ENCODE measurements at regions not wholly inside any gene's neighbourhood (a gene's known extent, or its start where the extent isn't known, plus 50 kb on each side); places are given as distances from the start of the nearest gene placed in this dataset.
"Not testable (repeated sequence)": the region's sequence is repeated elsewhere in the genome, so short reads cannot be mapped to it uniquely, and the experiment has no call there.

DNA sequence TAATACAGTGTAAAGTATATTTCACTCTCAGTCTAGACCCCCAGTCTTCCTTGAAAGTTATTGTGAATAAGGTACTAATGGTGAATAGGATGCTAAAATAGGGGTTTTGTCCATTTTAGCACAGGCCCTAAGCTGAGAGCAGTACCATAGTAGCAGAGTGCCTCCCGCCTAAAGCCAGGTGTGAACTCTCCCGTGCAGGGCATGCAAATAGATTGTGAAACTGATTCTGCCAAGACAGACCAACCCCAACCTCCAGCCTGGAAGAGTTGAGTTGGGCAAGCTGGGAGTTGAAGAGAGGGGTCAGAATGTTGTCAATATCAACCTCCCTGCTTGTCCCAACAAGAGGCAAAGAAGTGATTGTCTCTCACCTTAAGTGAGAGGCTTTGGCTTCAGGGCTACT lies 97.4 kb upstream of the CYRIA start:
- DNase-seq, result no peak
- H3K9ac ChIP-seq (ENCODE audit: low read length), result no peak overlapping the region
- H3K4me2 ChIP-seq (ENCODE audit: low read length), result no peak overlapping the region
- no peaks in the 10 kb centered on the region for H3K79me1 ChIP-seq (ENCODE audit: low read length)
- no peak overlapping the region for H2BK15ac ChIP-seq (replicated peaks; ENCODE audit: low read depth)
- H3K27me3 ChIP-seq (ENCODE audit: insufficient read depth, low read length, poor library complexity), result no peaks in the 10 kb centered on the region
- H3K79me2 ChIP-seq (ENCODE audit: control insufficient read depth, insufficient read depth, low read length), result no peaks in the 10 kb centered on the region
- no peak overlapping the region for H2AK5ac ChIP-seq (ENCODE audit: low read length)
- H2BK5ac ChIP-seq (ENCODE audit: low read length), result no peak overlapping the region
- H3K4me3 ChIP-seq (ENCODE audit: low read length), result no peak overlapping the region
- no peaks in the 10 kb centered on the region for H3K4me1 ChIP-seq (ENCODE audit: control insufficient read depth, low read depth, low read length)
- no peaks in the 10 kb centered on the region for H3K36me3 ChIP-seq (ENCODE audit: control insufficient read depth, insufficient read depth, low read length)
- no CpG with 5 or more reads among the region's 2 CpGs for WGBS (ENCODE audit: extremely low coverage, insufficient coverage, low lambda C conversion rate)
- no peak overlapping the region for H3K23ac ChIP-seq (ENCODE audit: low read length)
- no peak overlapping the region for H2BK120ac ChIP-seq (ENCODE audit: low read depth, low read length)
- no peak overlapping the region for H4K5ac ChIP-seq (ENCODE audit: low read length)
- H3K56ac ChIP-seq (ENCODE audit: low read length), result no peak overlapping the region
- H3K4ac ChIP-seq (ENCODE audit: low read depth, low read length), result no peak overlapping the region
- H3K27ac ChIP-seq (ENCODE audit: low read depth, low read length), result no peak overlapping the region
- no peak overlapping the region for H4K8ac ChIP-seq (ENCODE audit: low read depth, low read length)
- no peak overlapping the region for H3K18ac ChIP-seq (ENCODE audit: low read length)

DNA sequence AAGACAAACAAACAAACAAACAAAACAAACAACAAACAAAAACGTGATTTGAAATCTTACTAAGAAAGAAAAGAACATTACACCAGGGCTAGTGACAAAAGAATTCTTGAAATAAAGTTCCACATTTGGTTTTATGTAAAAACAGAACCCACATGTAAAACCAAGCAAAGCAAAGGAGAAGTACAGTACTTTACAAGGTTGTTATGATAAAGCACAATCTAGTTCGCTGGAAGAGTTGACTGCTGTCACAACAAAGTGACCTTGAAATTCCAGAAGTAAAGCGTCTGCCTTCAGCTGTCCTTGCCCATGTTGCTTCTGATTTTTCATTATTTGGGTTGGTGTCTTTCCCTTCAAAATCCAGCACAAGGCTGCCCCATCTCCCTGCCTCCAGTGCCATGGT lies 94.8 kb upstream of the CYRIA start:
- H3K4me3 ChIP-seq (ENCODE audit: low read length), result no peak overlapping the region
- H3K9ac ChIP-seq (ENCODE audit: low read length), result no peak overlapping the region
- no CpG with 5 or more reads among the region's 3 CpGs for WGBS (ENCODE audit: extremely low coverage, insufficient coverage, low lambda C conversion rate)
- H3K4ac ChIP-seq (ENCODE audit: low read depth, low read length), result no peak overlapping the region
- H2BK15ac ChIP-seq (replicated peaks; ENCODE audit: low read depth), result no peak overlapping the region
- no peak overlapping the region for H2BK5ac ChIP-seq (ENCODE audit: low read length)
- DNase-seq, result no peak
- H3K79me1 ChIP-seq (ENCODE audit: low read length), result no peaks in the 10 kb centered on the region
- no peak overlapping the region for H3K23ac ChIP-seq (ENCODE audit: low read length)
- H2BK120ac ChIP-seq (ENCODE audit: low read depth, low read length), result no peak overlapping the region
- H3K27ac ChIP-seq (ENCODE audit: low read depth, low read length), result no peak overlapping the region
- H3K18ac ChIP-seq (ENCODE audit: low read length), result no peak overlapping the region
- no peaks in the 10 kb centered on the region for H3K79me2 ChIP-seq (ENCODE audit: control insufficient read depth, insufficient read depth, low read length)
- no peaks in the 10 kb centered on the region for H3K27me3 ChIP-seq (ENCODE audit: insufficient read depth, low read length, poor library complexity)
- H3K56ac ChIP-seq (ENCODE audit: low read length), result no peak overlapping the region
- no peak overlapping the region for H4K5ac ChIP-seq (ENCODE audit: low read length)
- no peak overlapping the region for H4K8ac ChIP-seq (ENCODE audit: low read depth, low read length)
- no peak overlapping the region for H2AK5ac ChIP-seq (ENCODE audit: low read length)
- no peak overlapping the region for H3K4me2 ChIP-seq (ENCODE audit: low read length)
- no peaks in the 10 kb centered on the region for H3K4me1 ChIP-seq (ENCODE audit: control insufficient read depth, low read depth, low read length)
- H3K36me3 ChIP-seq (ENCODE audit: control insufficient read depth, insufficient read depth, low read length), result no peaks in the 10 kb centered on the region

DNA sequence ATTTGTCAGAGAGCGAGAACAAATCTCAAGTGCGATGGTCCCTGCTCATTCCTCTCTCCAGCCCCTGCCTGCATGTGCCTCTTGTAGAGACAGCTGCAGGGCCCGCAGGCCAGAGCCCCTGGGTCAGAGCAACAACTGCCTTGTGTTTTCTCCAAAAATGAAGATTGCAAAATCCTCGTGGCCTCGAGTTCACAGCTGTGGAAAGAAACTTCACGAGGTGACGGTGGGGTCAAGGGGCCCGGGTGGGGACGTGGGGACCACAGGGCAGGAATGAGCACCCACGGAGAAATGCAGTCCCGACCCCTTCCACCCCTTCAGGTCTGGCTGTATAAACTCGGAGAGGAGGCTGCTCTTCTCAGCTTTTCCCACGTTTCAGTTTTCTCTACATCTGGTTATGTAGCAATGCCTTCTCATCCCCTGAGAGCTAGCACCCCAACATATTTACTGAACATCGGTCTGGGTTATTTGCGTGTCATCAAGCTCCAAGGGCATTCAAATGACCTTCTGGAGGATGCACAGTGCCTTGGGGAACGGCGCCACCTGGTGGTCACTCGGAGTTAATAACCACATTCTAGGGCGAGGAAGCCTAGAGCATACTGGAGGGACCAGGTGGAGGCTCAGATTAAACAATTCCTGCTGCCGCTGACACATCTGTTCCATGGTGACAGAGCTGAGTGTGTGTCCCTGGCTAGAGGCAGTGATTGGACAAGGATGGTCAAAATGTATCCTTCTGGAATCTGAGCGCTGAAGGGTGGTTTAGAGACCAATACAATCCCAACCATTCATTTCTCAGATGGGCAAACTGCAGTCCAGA lies 91.4 kb upstream of the CYRIA start:
- Histone ChIP-seq H2BK15ac (replicated peaks; ENCODE audit: low read depth) (no peak overlapping the region), H4K8ac (ENCODE audit: low read depth, low read length) (no peak overlapping the region), H3K27ac (ENCODE audit: low read depth, low read length) (no peak overlapping the region), H3K4me1 (ENCODE audit: control insufficient read depth, low read depth, low read length) (no peaks in the 10 kb centered on the region), H3K36me3 (ENCODE audit: control insufficient read depth, insufficient read depth, low read length) (no peaks in the 10 kb centered on the region), H3K79me1 (ENCODE audit: low read length) (no peaks in the 10 kb centered on the region), H3K79me2 (ENCODE audit: control insufficient read depth, insufficient read depth, low read length) (no peaks in the 10 kb centered on the region), H3K4ac (ENCODE audit: low read depth, low read length) (no peak overlapping the region), H2BK120ac (ENCODE audit: low read depth, low read length) (no peak overlapping the region), H2BK5ac (ENCODE audit: low read length) (no peak overlapping the region), H3K4me2 (ENCODE audit: low read length) (no peak overlapping the region), H3K23ac (ENCODE audit: low read length) (no peak overlapping the region), H3K56ac (ENCODE audit: low read length) (no peak overlapping the region), H4K5ac (ENCODE audit: low read length) (no peak overlapping the region), H2AK5ac (ENCODE audit: low read length) (no peak overlapping the region), H3K4me3 (ENCODE audit: low read length) (no peak overlapping the region), H3K18ac (ENCODE audit: low read length) (no peak overlapping the region), H3K27me3 (ENCODE audit: insufficient read depth, low read length, poor library complexity) (no peaks in the 10 kb centered on the region), H3K9ac (ENCODE audit: low read length) (no peak overlapping the region)
- peak; percentile 81 for DNase-seq
- no CpG with 5 or more reads among the region's 21 CpGs for WGBS (ENCODE audit: extremely low coverage, insufficient coverage, low lambda C conversion rate)

DNA sequence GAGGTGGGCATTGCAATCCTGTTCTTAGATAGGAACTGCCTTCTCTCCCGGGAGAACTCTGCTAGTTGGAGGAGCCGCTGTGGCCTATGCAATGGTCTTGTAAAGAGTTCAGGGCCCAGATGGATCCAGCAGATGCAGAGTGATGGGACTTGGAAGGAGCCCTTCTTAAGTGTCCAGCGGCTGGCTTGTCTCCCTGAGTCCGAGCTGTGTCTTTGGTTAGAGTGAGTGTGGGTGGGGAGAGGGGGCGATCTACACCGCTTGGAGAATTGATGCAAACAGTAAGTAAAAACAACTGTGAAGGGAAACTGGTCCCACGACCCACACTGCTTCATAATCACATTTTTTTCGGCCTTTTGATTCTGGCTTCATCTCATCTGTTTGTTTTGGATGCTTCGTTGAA lies 89.8 kb upstream of the CYRIA start:
- no peak overlapping the region for H3K4me2 ChIP-seq (ENCODE audit: low read length)
- no peak for DNase-seq
- no peak overlapping the region for H2BK15ac ChIP-seq (replicated peaks; ENCODE audit: low read depth)
- no peak overlapping the region for H3K4ac ChIP-seq (ENCODE audit: low read depth, low read length)
- H3K4me1 ChIP-seq (ENCODE audit: control insufficient read depth, low read depth, low read length), result no peaks in the 10 kb centered on the region
- H3K9ac ChIP-seq (ENCODE audit: low read length), result no peak overlapping the region
- no peaks in the 10 kb centered on the region for H3K79me2 ChIP-seq (ENCODE audit: control insufficient read depth, insufficient read depth, low read length)
- no peak overlapping the region for H3K23ac ChIP-seq (ENCODE audit: low read length)
- WGBS (ENCODE audit: extremely low coverage, insufficient coverage, low lambda C conversion rate), result no CpG with 5 or more reads among the region's 9 CpGs
- H3K56ac ChIP-seq (ENCODE audit: low read length), result no peak overlapping the region
- no peak overlapping the region for H2BK120ac ChIP-seq (ENCODE audit: low read depth, low read length)
- H2AK5ac ChIP-seq (ENCODE audit: low read length), result no peak overlapping the region
- no peak overlapping the region for H4K8ac ChIP-seq (ENCODE audit: low read depth, low read length)
- no peak overlapping the region for H4K5ac ChIP-seq (ENCODE audit: low read length)
- H3K4me3 ChIP-seq (ENCODE audit: low read length), result no peak overlapping the region
- no peaks in the 10 kb centered on the region for H3K36me3 ChIP-seq (ENCODE audit: control insufficient read depth, insufficient read depth, low read length)
- H3K18ac ChIP-seq (ENCODE audit: low read length), result no peak overlapping the region
- no peak overlapping the region for H3K27ac ChIP-seq (ENCODE audit: low read depth, low read length)
- no peaks in the 10 kb centered on the region for H3K27me3 ChIP-seq (ENCODE audit: insufficient read depth, low read length, poor library complexity)
- H3K79me1 ChIP-seq (ENCODE audit: low read length), result no peaks in the 10 kb centered on the region
- no peak overlapping the region for H2BK5ac ChIP-seq (ENCODE audit: low read length)

DNA sequence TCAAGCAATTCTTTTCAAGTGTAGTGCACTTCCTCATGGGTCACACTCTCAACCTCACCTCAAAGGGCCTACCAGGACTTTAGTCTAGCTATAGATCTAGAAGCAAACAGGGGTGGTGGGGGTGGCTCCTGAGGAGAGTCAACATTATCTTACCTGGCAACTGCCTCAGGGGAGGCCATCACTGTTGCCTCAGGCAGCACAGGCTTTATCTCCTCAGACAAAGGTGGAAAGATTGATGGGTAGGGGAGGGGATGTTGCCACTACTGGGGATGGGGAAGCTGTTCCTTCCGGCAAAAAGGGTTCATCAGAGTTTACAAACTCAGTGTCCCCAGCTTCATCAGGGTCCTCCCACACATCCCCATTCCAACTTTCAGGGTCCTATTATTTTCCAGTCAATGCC lies 87.4 kb upstream of the CYRIA start:
- not testable (repeated sequence) for H3K4me1 ChIP-seq (ENCODE audit: control insufficient read depth, low read depth, low read length); H3K23ac ChIP-seq (ENCODE audit: low read length); DNase-seq; H3K4ac ChIP-seq (ENCODE audit: low read depth, low read length); H3K18ac ChIP-seq (ENCODE audit: low read length); H3K4me2 ChIP-seq (ENCODE audit: low read length); H3K27me3 ChIP-seq (ENCODE audit: insufficient read depth, low read length, poor library complexity); H2AK5ac ChIP-seq (ENCODE audit: low read length); H3K27ac ChIP-seq (ENCODE audit: low read depth, low read length); H2BK15ac ChIP-seq (replicated peaks; ENCODE audit: low read depth); H4K8ac ChIP-seq (ENCODE audit: low read depth, low read length); H3K79me2 ChIP-seq (ENCODE audit: control insufficient read depth, insufficient read depth, low read length); H3K79me1 ChIP-seq (ENCODE audit: low read length); H3K36me3 ChIP-seq (ENCODE audit: control insufficient read depth, insufficient read depth, low read length); H2BK120ac ChIP-seq (ENCODE audit: low read depth, low read length); H4K5ac ChIP-seq (ENCODE audit: low read length); H3K56ac ChIP-seq (ENCODE audit: low read length); H2BK5ac ChIP-seq (ENCODE audit: low read length); H3K4me3 ChIP-seq (ENCODE audit: low read length); H3K9ac ChIP-seq (ENCODE audit: low read length)
- no CpG with 5 or more reads among the region's 1 CpG for WGBS (ENCODE audit: extremely low coverage, insufficient coverage, low lambda C conversion rate)

DNA sequence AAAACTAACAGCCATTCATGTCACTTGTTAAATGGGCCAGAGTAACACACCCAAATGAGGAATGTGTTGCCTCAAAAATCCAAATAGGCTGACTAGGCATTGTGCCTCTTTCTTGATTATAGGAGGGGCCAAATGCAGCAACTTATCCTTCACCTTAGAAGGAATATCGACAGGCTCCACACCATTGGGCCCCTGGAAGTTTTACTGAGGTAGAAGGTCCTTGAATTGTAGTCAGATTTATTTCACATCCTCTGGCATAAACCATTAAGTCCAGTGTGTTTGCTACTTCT lies 85.2 kb upstream of the CYRIA start:
- WGBS (ENCODE audit: extremely low coverage, insufficient coverage, low lambda C conversion rate), result no CpG with 5 or more reads among the region's 1 CpG
- H3K4ac ChIP-seq (ENCODE audit: low read depth, low read length); H4K8ac ChIP-seq (ENCODE audit: low read depth, low read length): not testable (repeated sequence)

More for the DNA sequence above, 85.2 kb upstream of the CYRIA start:
- not testable (repeated sequence) for H3K18ac ChIP-seq (ENCODE audit: low read length); DNase-seq; H3K27me3 ChIP-seq (ENCODE audit: insufficient read depth, low read length, poor library complexity); H3K79me1 ChIP-seq (ENCODE audit: low read length); H2AK5ac ChIP-seq (ENCODE audit: low read length); H3K9ac ChIP-seq (ENCODE audit: low read length); H3K36me3 ChIP-seq (ENCODE audit: control insufficient read depth, insufficient read depth, low read length); H2BK5ac ChIP-seq (ENCODE audit: low read length); H3K27ac ChIP-seq (ENCODE audit: low read depth, low read length); H2BK120ac ChIP-seq (ENCODE audit: low read depth, low read length); H3K4me2 ChIP-seq (ENCODE audit: low read length); H3K4me1 ChIP-seq (ENCODE audit: control insufficient read depth, low read depth, low read length); H3K79me2 ChIP-seq (ENCODE audit: control insufficient read depth, insufficient read depth, low read length); H4K5ac ChIP-seq (ENCODE audit: low read length); H2BK15ac ChIP-seq (replicated peaks; ENCODE audit: low read depth); H3K56ac ChIP-seq (ENCODE audit: low read length); H3K23ac ChIP-seq (ENCODE audit: low read length); H3K4me3 ChIP-seq (ENCODE audit: low read length)

Data from mesendoderm (in vitro differentiated cells).